GM23248 (cell line): ENCODE measurements at regions not wholly inside any gene's neighbourhood (a gene's known extent, or its start where the extent isn't known, plus 50 kb on each side); places are given as distances from the start of the nearest gene placed in this dataset.

Experiments used
- EZH2 ChIP-seq: fragments of 200-600 bp; sonication (generic); IDR thresholded peaks from 2 replicates; pipeline ENCODE4 v1.6.1; 2018; ENCODE audit warnings: antibody characterized with exemption, mild to moderate bottlenecking; ENCODE audit not compliant: insufficient read depth, poor library complexity, severe bottlenecking
- EZH2phosphoT487 ChIP-seq: fragments of 200-600 bp; sonication (generic); IDR thresholded peaks from 2 replicates; pipeline ENCODE4 v1.6.1; 2018; ENCODE audit warnings: antibody characterized with exemption, moderate library complexity, mild to moderate bottlenecking, low read depth; ENCODE audit not compliant: insufficient read depth

DNA sequence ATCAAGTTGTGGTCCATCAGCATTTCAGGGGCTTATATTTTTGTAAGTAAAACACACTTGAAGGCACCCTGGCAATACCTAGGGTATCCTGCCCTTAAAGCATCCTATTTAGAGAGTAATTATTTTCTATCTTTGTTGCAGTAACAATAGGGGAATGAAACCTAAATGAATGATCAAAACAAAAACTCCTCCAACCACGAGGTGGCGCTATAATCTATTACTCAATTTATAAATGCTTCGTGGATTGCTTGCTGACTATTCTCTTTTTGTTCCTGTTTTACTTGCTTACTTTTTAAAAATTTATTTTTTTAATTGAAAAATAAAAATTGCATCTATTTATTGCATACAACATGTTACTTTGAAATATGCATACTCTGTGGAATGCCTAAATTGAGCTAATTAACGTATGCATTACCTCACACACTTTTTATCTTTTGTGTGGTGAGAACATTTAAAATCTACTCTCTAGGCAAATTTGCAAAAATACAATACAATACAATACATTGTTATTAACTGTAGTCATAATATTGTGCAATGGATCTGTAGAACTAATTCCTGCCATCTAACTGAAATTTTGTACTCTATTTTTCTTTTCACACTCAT, 147.7 kb upstream of the BMPER start:
- TF ChIP-seq EZH2 (no peak), EZH2phosphoT487 (no peak)
